Stimulated activated CD8-positive, alpha-beta memory T cell treated with anti-CD3 and anti-CD28 coated beads, Interleukin-15, amount 100 ng/mL, for 24 hours (primary cell): ENCODE measurements at regions not wholly inside any gene's neighbourhood (a gene's known extent, or its start where the extent isn't known, plus 50 kb on each side); places are given as distances from the start of the nearest gene placed in this dataset.

Experiments
- DNase-seq: peaks from one replicate; pipeline ENCODE4 v3.0.0-alpha.2; 2020; ENCODE audit warnings: low read depth

DNA sequence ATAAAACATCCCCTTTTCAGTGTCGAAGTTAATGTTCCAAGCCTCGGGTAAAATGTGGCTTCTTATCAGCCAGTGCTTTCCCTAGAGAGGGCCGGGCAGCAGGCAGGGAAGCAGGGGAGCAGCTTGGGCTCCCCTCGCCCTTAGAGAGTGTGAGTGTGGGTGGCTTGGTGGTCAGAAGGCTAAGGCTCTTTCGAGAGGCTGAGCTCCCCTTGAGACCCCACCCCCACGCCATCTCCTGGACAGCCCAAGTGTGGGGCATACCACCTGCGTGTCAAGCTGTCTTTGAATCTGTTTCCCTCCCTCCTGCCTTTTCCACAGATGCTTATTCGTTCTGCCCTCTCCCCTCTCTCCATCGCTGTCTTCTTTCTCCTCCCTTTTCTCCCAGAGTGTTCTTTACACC, 95.1 kb upstream of the FOXP4 start:
- no peak for DNase-seq

DNA sequence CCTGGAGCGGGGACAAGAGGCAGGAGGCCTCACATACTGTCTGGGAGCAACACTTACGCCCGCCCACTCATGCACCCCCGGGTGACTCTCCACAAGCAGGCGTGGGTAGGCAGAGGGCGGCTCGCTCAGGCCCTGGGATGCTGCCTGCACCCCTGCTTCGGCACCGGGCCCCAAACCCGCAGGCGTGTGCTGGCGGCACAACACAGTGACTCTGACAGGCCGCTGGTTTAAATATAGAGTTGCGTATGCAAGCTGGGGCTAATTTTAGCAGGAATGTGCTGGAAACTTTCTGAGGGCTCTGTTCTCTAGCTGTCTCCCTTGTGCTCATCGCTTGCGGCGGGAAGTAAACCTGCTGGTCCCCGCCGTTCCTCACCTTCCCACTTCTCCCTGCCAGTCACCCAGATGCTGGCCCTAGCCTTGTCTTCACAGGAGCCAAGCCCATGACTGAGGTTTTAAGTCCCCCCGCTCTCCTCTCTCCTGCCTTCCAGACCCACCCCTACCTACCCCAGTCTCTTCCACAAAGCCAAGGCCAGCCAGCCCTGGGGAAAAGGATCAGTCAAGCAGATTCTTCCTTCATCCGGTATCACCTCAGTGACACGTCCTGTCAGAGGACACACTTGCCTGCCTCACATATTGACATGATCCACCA, 94.5 kb upstream of the FOXP4 start:
- DNase-seq: no peak

DNA sequence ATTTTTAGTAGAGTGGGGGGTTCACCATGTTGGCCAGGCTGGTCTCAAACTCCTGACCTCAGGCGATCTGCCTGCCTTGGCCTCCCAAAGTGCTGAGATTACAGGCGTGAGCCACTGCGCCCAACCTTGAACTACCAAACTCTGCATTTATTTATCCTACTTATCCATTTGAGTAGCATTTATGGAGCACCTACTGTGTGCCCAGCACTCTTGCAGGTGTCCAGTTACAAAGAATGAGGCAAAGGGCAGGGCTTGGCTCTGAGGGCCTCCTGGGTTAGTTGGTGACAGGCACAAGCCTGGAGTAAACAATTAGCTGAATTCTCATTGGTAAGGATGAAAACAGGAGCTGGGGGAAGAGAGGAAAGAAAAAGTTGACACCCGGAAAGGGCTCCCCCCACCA, 93.4 kb upstream of the FOXP4 start:
- no peak for DNase-seq

DNA sequence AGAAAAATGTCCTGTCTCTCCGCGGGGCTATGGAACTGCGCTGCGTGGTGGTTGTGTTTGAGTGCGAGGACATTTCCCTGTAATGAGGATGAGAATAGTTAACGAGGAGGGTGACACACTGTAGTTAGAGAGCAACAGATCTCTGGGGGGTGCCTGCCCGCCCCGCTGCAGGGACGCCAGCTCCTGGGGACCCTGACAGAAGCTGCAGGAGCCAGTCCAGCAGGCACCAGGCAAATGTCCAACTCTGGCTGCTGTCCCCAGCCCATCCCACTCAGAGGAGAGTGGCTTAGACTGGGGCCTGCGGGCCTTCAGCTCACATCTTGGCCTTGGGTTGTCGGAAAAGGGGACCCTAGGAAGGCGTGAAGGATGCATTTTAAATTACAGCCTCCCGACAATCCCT, 92.9 kb upstream of the FOXP4 start:
- DNase-seq: no peak

DNA sequence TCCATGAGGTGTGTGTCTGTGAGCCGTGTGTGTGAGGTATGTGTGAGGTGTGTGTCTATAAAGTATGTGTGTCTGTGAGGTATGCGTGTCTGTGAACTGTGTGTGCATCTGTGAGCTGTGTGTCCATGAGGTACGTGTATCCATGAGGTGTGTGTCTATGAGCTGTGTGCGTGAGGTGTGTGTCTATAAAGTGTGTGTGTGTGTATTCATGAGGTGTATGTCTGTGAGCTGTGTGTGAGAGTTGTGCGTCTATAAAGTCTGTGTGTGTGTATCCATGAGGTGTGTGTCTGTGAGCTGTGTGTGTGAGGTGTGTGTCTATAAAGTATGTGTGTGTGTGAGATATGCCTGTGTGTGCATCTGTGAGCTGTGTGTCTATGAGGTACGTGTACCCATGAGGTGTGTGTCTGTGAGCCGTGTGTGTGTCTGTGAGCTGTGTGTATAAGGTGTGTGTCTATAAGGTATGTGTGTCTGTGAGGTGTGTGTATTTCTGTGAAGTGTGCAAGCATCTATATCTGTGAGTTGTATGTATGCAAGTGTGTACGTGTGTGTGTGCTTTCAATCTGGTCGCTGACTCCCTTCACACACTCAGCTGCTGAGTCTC, 91.9 kb upstream of the FOXP4 start:
- DNase-seq: no peak

DNA sequence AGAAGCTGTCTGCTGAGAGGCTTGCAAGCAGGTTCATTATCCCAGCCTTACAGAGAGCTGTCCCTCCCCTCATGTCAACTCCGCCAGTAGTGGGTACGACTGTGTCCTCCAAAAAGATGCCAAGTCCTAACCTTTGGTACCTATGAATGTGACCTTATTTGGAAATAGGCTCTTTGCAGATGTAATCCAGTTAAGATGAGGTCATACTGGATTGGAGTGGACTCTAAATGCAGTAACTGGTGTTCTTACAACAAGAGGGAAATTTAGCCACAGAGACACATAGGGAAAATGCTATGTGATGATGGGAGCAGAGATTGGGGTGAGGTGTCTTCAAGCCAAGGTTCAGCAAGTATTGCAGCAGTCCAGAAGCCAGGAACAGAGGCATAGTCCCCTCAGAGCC, 90.8 kb upstream of the FOXP4 start:
- no peak for DNase-seq

DNA sequence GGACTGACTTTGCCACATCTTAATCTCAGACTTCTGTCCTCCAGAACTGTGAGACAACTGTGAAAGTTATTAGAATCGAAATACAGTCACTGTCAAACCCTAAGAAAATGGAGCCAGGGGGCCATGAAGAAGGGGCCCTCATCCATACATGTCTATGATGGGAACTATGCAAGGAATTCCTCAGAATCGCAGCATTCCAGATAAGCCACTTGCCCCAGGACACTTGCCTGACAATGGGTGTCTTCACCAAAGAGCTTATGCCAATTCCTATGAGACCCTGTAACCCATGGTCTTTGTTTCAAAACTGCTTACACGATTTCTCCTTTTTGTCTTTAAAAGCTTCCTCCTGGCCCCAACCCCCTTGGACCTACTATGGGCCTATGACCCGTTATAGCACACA, 90.4 kb upstream of the FOXP4 start:
- no peak for DNase-seq

DNA sequence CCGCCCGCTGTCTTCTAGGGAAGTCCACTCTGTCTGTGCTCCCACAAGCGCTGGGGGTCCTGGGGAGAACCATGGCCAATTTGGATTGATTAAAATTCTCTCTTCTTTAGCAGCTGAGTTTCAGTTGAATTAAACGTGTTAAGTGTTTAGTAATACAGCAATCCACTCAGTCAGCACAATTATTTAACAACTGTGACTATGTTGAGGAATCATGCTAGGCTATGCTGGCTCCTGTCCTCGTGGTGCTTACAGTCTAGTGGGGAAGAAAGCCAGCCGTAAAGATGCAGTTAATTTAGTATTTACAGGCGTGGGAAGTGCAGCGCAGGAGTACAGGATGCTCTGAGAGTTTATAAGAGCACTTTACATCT, 88.9 kb upstream of the FOXP4 start:
- no peak for DNase-seq

DNA sequence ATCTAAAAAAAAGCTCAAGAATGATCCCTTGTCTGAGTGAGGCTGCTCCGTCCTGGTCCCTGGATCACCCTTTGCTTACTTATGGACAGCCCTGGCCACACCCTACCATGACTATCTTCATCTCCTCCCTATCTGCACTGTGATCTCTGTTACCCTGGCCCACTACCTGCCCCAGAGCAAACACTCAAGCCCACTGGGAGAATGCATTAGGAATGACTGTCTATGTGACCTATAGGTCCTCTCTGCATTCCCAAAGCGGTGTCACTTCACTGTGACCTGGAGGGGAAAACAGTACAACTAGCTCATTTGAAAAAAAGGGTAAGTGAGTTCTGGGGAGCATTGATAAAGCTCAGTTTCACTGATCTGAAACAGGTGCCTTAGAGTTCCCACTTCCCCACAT, 86.4 kb upstream of the FOXP4 start:
- DNase-seq: no peak

DNA sequence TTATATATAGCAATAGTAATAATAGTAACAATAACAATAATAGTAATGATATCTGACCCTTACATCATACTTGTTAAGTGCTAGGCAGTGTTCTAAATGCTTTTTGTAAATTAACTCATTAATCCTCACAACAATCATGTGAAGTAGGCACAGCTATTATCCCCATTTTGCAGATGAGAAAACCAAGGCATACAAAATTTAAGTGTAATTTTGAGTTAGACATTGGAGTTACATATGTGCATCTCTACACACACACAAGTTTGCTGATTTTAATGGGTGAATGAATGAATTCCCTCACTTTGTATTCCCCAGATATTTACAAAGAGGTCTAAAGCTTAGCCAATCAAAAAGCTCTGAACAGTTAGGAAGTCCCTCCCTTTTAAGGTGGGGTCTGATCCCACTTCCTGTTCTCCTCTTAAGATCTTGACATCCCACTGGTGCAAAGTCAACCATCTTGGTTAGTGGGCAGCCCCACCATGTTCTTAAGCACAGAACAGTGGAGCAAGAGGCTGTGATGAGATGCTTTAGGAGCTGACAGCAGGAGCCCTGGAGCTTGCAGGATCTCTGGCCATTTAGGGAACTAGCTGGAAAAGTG, 85.3 kb upstream of the FOXP4 start:
- DNase-seq: no peak

DNA sequence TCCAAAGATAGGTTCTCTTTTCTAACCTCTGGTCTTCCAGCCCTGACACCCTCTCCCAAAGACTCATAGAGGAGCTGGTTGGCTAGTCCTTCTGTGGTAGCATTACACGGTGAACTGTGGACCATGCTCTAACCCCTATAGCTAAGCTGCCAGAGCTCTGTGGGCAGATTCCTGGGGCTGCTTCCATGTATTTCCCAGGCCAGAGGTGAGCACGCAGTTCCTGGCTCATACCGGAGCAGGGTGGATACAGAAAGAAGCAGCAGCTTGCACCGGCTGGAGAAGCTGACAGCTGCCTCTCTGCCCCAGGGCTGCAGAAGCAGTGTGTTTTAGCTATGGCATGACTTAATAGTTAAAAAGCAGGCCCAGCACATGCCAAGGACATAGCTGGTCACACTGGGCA, 84.1 kb upstream of the FOXP4 start:
- DNase-seq: no peak

DNA sequence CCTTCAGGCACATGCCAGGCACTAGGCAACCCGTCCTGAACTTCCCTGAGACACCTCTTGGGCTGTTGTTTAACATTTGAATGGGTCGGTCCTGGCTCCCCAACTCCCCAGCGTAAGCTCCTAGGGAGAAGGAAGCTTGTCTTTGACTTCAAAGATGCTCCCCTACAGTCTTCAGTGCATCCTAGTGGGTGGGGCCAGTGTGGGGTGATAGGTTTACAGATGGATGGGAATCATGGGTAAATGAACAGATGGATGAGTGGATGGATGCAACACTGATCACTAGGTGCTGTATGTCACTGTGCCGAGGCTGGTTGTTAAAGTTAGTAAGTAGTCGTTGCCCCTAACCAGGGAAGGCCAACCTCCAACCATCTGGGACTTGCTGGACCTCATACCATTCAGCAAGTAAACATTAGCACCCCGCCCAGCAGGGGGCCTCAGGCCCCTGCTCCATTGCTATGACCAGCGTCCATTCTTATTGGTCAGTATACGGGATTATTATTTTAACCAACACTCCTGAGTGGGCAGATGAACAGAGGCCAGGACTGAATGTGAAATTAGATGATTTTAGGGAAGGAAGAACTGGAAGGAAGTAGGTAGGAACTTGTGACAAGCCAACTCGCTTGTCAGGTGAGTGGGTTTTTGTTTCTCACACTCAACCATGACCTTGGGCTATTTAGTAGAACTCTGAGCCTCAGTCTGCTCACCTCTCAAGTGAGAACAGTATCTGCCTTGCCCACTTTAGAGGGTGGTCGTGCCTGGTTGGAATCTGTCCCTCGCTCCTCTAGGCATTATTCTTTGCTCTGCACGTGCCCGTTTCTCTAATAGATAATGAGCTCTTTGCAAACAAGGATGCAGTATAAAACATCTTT, 82.9 kb upstream of the FOXP4 start:
- DNase-seq: no peak

DNA sequence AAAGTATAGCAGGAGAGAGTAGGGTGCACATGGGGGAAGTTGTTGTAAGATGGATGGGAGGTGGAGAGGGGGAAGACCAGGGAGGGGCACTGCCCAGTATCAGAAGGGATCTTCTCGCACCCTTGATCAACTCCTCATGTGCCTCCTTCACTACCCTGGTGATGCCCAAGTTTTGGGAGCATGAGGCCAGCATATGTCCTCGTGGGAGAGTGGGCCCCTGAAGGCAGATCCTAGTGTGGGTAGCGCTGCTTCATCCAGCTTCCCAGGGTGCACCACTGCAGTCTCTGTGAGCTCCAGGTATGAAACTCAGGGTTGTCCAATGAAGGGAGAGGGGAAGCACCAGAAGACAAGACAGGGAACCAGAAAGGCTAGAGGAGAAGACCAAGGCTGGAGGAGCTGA, 82.2 kb upstream of the FOXP4 start:
- no peak for DNase-seq

DNA sequence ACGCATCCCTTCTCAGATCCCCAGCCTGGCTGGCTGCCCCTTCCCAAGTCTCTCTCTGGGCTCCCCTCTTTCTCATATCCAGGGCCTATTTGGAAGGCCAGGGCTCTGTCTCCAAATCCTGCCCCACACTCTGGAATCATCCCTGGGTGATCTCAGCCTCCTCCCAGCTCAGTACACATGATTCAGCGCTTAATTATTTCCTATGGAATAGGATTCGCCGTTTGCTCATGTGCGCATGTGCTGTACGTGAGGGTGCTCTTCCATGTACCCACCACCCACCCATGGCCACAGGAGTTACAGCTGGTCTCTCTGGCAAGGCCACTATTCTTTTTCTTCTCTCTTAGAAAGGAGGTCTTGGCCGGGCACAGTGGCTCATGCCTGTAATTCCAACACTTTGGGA, 81.7 kb upstream of the FOXP4 start:
- no peak for DNase-seq

DNA sequence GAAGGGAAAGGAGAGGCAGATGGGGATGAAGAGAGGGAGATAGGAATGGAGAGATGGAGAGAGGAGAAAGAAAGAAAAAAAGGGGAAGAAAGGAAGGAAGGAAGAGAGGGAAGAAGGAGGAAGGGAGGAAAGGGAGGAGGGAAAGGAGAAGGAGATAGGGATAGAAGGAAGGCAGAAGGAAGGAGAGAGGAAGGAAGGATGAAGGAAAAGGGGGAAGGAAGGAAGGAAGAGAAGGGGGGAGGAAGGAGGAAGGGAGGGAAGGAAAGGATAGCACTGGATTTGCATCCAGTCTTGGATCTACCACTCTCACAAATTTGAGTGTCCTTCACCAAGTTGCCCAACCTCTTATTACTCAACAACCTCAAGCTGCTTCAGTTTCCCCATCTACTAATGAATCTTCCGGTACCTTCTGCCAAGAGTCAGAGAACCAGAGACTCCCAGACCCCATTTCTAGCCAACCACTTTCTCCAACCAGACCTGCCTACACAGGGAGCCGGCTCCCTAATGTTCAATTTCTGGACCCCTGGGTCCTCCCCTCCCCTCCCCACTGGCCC, 79.7 kb upstream of the FOXP4 start:
- no peak for DNase-seq

DNA sequence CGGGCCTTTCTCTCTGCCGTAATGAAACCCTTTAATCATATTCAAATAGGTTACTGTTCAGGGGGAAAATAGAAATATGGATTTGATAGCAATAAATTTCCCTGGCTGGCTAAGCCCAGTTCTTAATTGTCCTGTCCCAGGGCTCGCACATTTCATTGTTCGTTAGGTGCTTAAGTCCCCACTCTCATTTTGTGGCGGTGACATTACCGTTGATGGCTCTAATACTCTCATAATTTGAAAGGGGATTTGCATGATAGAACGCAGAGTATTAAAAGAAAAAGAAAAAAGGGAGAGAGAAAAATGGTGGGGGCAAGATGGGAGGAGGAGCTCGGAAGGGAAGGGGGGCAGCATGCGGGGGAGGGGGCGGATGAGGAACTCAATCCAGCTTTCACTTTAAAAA, 79.1 kb upstream of the FOXP4 start:
- DNase-seq: no peak

DNA sequence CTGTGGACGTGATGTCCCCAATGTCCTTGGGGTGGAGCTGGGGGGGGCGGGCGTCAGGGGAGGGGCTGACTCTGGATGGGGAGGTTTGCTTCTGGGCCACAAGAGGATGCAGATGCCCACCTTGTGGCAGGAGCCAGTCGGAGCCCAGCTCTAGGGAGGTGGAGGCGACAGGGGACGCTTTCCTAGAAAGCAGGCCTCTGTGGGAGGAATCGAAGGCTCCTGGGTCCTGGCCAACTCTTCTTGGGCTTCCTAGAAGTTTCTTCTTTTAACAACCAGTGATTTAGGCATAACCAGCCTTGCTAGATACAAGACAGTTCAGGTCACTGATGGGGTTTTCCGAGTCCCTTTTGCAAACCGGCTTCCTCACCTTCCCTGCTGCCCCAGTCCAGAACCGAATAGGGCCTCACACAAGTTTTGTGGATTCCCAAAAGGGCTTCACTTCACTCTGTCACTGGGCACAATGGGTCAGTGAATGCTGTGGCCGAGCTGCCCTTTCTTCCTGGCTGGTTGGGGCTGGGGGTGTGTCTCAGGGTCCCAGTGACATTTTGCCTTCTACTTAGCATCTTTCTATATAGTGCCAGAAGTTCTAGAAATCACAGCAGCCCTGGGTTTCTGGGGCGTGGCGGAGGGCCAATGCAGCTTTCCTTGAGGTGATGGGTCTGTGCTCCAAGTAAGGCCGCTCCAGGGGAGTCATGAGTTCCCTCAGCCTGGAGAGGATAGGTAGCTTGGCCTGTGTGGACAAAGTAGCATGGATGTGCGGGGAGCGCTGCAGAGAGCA, 78.4 kb upstream of the FOXP4 start:
- DNase-seq: no peak

DNA sequence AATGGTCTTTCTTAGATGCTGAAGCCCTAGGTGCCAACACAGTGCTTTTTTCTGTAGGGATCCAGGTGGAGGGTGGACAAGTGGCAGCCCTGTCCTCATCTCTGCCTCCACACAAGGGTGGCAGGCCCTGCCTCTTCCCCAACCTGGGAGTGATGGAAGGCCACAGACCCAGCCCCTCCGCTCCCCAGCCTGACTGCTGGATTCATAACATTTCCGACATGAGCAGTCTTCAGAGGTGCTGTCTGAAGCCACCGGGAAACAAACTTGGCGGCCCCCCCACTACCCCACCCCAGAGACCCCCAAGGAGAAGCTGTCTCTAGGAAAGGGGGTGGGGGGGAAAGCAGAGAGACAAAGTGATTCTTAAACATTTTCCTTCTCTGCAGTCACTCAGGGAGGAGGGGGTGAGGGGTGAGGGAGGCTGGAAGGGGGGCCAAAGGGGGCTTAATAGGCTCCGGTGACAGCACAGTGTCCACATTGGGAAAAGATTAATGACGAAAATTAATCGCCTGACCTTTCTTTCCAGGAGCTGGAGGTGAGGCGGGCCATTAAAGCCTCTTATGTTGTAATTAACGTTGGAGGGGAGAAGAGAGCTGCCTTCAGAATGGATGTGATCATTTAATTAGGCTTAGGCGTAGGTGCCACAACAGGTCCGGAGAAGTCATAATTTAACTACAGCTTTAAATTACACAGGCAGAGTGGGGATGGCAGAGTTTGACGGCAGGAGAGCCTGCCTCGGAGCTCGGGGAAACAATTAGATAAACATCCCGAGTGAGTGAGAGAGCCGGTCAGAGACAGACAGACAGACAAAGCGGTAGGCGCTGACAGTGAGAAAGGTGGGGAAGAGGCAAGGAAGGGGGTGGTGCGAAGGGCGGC, 76.8 kb upstream of the FOXP4 start:
- no peak for DNase-seq

DNA sequence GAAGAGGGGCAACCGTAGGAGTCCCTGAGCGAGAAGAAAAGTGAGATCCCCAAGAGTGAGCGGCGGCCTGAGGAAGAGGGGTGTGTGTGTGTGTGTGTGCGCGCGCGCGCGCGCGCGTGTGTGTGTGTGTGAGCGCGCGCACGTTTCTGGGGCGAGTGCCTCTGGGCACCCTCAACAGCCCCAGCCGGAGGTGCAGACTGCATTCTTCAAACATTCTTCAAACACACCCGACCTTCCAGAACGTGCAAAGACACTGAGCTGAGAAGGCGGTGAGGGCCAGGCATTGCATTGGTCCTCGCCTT, 76.2 kb upstream of the FOXP4 start:
- no peak for DNase-seq

DNA sequence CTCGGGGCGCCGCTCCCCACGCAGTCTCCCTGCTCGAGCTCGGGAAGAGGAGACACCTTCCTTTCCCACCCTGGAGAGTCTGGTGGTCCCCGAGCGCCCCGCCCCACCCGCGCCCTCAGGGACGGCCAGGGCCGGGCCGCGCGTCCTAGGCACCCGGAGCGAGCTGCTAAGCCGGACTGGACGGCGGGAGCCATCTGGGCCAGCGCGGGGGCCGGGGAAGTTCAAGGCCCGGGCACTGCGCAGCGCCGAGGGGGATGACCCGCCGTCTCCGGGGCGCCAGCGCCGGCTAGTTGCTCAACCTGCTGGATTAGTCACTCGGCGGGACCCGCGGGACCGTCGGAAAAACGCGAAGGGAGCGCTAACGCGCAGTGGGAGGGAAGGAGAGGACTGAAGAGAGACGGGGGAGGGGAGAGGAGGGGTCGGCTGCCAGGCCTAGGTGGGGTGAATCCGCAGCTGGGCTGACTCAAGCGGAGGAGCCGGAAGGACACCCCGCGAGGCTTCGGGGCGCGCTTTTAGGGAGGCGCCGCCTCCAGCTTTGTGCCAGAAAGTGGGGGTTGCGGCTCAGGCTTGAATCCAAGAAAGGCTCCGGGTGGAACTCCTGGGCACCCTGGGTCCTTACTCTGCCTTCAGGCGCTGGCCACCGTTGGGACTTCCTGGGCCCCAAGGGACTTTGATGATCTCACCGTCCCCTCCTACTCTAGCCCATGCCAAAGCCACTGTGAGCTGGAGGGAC, 75.7 kb upstream of the FOXP4 start:
- DNase-seq: no peak
